ENCODE measurements at regions not wholly inside any gene's neighbourhood (a gene's known extent, or its start where the extent isn't known, plus 50 kb on each side); places are given as distances from the start of the nearest gene placed in this dataset.

- Histone ChIP-seq H3K4me3 (no peak overlapping the region), H3K27me3 (peaks cover 13% of the 10 kb centered on the region), H3K9me3 (no peaks in the 10 kb centered on the region), H3K27ac (no peak overlapping the region), H3K36me3 (no peaks in the 10 kb centered on the region), H3K4me1 (no peaks in the 10 kb centered on the region)
- ATAC-seq: no peak
- TF ChIP-seq EP300 (IDR thresholded peaks at IDR 0.05) (no peak), POLR2AphosphoS5 (IDR thresholded peaks at IDR 0.05) (no peak), CTCF (IDR thresholded peaks at IDR 0.05) (no peak), POLR2A (IDR thresholded peaks at IDR 0.05) (no peak)
- WGBS, 2 donors (ENCODE audit: low coverage in 1 of 2): 67 to 92% methylated on average over 1 of the region's 1 CpG
Measured at GRCh38 chr1:208366559-208366958, 122.4 kb upstream of the PLXNA2 start.

- Histone ChIP-seq H3K27ac (no peak overlapping the region), H3K4me3 (no peak overlapping the region), H3K36me3 (no peaks in the 10 kb centered on the region), H3K4me1 (no peaks in the 10 kb centered on the region), H3K9me3 (no peaks in the 10 kb centered on the region), H3K27me3 (peaks cover 13% of the 10 kb centered on the region)
- ATAC-seq: no peak
- 17 to 32% methylated on average over 1 to 2 of the region's 2 CpGs for WGBS, 2 donors (ENCODE audit: low coverage in 1 of 2)
- TF ChIP-seq POLR2A (IDR thresholded peaks at IDR 0.05): no peak
- no peak for TF ChIP-seq POLR2AphosphoS5 (IDR thresholded peaks at IDR 0.05)
- TF ChIP-seq CTCF (IDR thresholded peaks at IDR 0.05): no peak
- no peak for TF ChIP-seq EP300 (IDR thresholded peaks at IDR 0.05)
Measured at GRCh38 chr1:208369045-208369444, 124.9 kb upstream of the PLXNA2 start.

GRCh38 chr1:208369658-208370057 is 125.5 kb upstream of the PLXNA2 start:
- no peaks in the 10 kb centered on the region for H3K36me3 ChIP-seq
- WGBS, 2 donors (ENCODE audit: low coverage in 1 of 2): 13 to 23% methylated on average over 2 of the region's 2 CpGs
- no peak for ATAC-seq

GRCh38 chr1:208374391-208374941 is 130.3 kb upstream of the PLXNA2 start:
- Histone ChIP-seq H3K27me3 (peaks cover 5% of the 10 kb centered on the region), H3K4me3 (no peak overlapping the region), H3K36me3 (no peaks in the 10 kb centered on the region), H3K4me1 (no peaks in the 10 kb centered on the region), H3K9me3 (no peaks in the 10 kb centered on the region), H3K27ac (no peak overlapping the region)
- no peak for TF ChIP-seq CTCF (IDR thresholded peaks at IDR 0.05)
- no peak for TF ChIP-seq POLR2AphosphoS5 (IDR thresholded peaks at IDR 0.05)
- TF ChIP-seq EP300 (IDR thresholded peaks at IDR 0.05): no peak
- no peak for TF ChIP-seq POLR2A (IDR thresholded peaks at IDR 0.05)
- WGBS, 2 donors (ENCODE audit: low coverage in 1 of 2): 69 to 90% methylated on average over 5 to 6 of the region's 6 CpGs
- no peak for ATAC-seq

More at GRCh38 chr1:208369658-208370057, 125.5 kb upstream of the PLXNA2 start:
- Histone ChIP-seq H3K27me3 (peaks cover 13% of the 10 kb centered on the region), H3K4me3 (no peak overlapping the region), H3K9me3 (no peaks in the 10 kb centered on the region), H3K27ac (no peak overlapping the region), H3K4me1 (no peaks in the 10 kb centered on the region)
- TF ChIP-seq POLR2A (IDR thresholded peaks at IDR 0.05) (no peak), EP300 (IDR thresholded peaks at IDR 0.05) (no peak), CTCF (IDR thresholded peaks at IDR 0.05) (no peak), POLR2AphosphoS5 (IDR thresholded peaks at IDR 0.05) (no peak)

- Histone ChIP-seq H3K4me3 (no peak overlapping the region), H3K27me3 (no peaks in the 10 kb centered on the region), H3K9me3 (no peaks in the 10 kb centered on the region), H3K36me3 (no peaks in the 10 kb centered on the region), H3K4me1 (no peaks in the 10 kb centered on the region), H3K27ac (no peak overlapping the region)
- no peak for TF ChIP-seq EP300 (IDR thresholded peaks at IDR 0.05)
- TF ChIP-seq CTCF (IDR thresholded peaks at IDR 0.05): no peak
- no peak for TF ChIP-seq POLR2A (IDR thresholded peaks at IDR 0.05)
- TF ChIP-seq POLR2AphosphoS5 (IDR thresholded peaks at IDR 0.05): no peak
- ATAC-seq: no peak
- no CpG with 5 or more reads among the region's 1 CpG for WGBS, 2 donors (ENCODE audit: low coverage in 1 of 2)
Measured at GRCh38 chr1:208381481-208381880, 137.3 kb upstream of the PLXNA2 start.
